ENCODE measurements at regions not wholly inside any gene's neighbourhood (a gene's known extent, or its start where the extent isn't known, plus 50 kb on each side); places are given as distances from the start of the nearest gene placed in this dataset.

GRCh38 chr1:87951409-87951808, 622.7 kb downstream of the LMO4 start:
- TF ChIP-seq CTCF (IDR thresholded peaks at IDR 0.05) (no peak), POLR2A (IDR thresholded peaks at IDR 0.05) (no peak)
